Adrenal gland (tissue), 9 donors: ENCODE measurements at regions not wholly inside any gene's neighbourhood (a gene's known extent, or its start where the extent isn't known, plus 50 kb on each side); places are given as distances from the start of the nearest gene placed in this dataset.

Source experiments
- DNase-seq, 7 donors: peaks; one replicate each; pipeline ENCODE4 v3.0.0-alpha.2; 2019 to 2020
- H3K27ac ChIP-seq, 5 donors: fragments of 200-600 bp; sonication (generic) in 4 of 5; 1 replicate in 3 of 5; 2 replicates in 2 of 5; pipeline versions ENCODE4 v1.5.1 to v1.8.0; 2016 to 2020; ENCODE audit warnings: mild to moderate bottlenecking in 1 of 5
- H3K27me3 ChIP-seq: fragments of 200-600 bp; 2 replicates; pipeline ENCODE4 v1.8.0; 2021
- H3K36me3 ChIP-seq, 2 donors: fragments of 200-600 bp; replicated peaks in 1 of 2; 1 replicate in 1 of 2; 2 replicates in 1 of 2; pipeline versions ENCODE4 v1.5.1 to v1.8.0; 2018 to 2022
- H3K4me1 ChIP-seq, 2 donors: fragments of 200-600 bp; replicated peaks in 1 of 2; 1 replicate in 1 of 2; 2 replicates in 1 of 2; pipeline versions ENCODE4 v1.5.1 to v1.8.0; 2018 to 2021
- H3K4me3 ChIP-seq, 4 donors: fragments of 200-600 bp; sonication (generic) in 3 of 4; one replicate each; pipeline ENCODE4 v1.5.1; 2016 to 2018
- H3K9me3 ChIP-seq, 3 donors: fragments of 200-600 bp; sonication (generic) in 1 of 3; replicated peaks in 1 of 3; 1 replicate in 2 of 3; 2 replicates in 1 of 3; pipeline versions ENCODE4 v1.5.1 to v1.8.0; 2016 to 2021
- POLR2A ChIP-seq, 2 donors: fragments of 450-650 bp; IDR thresholded peaks; one replicate each; pipeline ENCODE4 v1.6.1; 2017; ENCODE audit warnings: antibody characterized with exemption in 2 of 2, mild to moderate bottlenecking in 2 of 2, moderate library complexity in 1 of 2
- WGBS, 4 donors: extraction: QIAGEN DNeasy Blood & Tissue Kit in 2 of 4; methylation state at CpG; one replicate each; pipeline versions ENCODE4 v1.1.5 to v1.1.7; 2013 to 2017; 5-methylcytosine and 5-hydroxymethylcytosine counted together
- intact Hi-C, 2 donors: fragments of 100-400 bp; cut with DNase I; formaldehyde crosslinking; loops; one replicate each; pipeline versions ENCODE4 v1.14.1 to v1.15.0; 2022 to 2023
- TF ChIP-seq, protein P1 (sequence below), 6 experiments: fragments of 450-650 bp in 4 of 6; fragments of 200-600 bp in 2 of 6; sonication (generic) in 1 of 6; IDR thresholded peaks; 1 replicate in 5 of 6; 2 replicates in 1 of 6; pipeline versions ENCODE4 v1.5.1 to v1.8.0; 2016 to 2021; ENCODE audit warnings: antibody characterized with exemption in 6 of 6, mild to moderate bottlenecking in 2 of 6, moderate library complexity in 1 of 6
- donor health status: healthy with polysubstance abuse.
- donor health status: Bipolar disorder and iron deficiency.
- donor health status: DM: yes; HTN: yes; CAD: no.
- donor health status: DM: no; HTN: no; CAD: no.
- donor health status: DM: no; HTN: no; CAD: no.

- no peak overlapping the region for H3K27ac ChIP-seq
- WGBS, 4 donors: 84 to 90% (median 86%) methylated on average over 10 of the region's 10 CpGs
- DNase-seq: no peak
- no peaks in the 10 kb centered on the region for H3K27me3 ChIP-seq
- no peaks in the 10 kb centered on the region for H3K36me3 ChIP-seq
- peaks cover 0 to 9% (median 0%) of the 10 kb centered on the region in 3 donors for H3K9me3 ChIP-seq
- no peaks in the 10 kb centered on the region for H3K4me1 ChIP-seq
- TF ChIP-seq, protein P1, sequence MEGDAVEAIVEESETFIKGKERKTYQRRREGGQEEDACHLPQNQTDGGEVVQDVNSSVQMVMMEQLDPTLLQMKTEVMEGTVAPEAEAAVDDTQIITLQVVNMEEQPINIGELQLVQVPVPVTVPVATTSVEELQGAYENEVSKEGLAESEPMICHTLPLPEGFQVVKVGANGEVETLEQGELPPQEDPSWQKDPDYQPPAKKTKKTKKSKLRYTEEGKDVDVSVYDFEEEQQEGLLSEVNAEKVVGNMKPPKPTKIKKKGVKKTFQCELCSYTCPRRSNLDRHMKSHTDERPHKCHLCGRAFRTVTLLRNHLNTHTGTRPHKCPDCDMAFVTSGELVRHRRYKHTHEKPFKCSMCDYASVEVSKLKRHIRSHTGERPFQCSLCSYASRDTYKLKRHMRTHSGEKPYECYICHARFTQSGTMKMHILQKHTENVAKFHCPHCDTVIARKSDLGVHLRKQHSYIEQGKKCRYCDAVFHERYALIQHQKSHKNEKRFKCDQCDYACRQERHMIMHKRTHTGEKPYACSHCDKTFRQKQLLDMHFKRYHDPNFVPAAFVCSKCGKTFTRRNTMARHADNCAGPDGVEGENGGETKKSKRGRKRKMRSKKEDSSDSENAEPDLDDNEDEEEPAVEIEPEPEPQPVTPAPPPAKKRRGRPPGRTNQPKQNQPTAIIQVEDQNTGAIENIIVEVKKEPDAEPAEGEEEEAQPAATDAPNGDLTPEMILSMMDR (IDR thresholded peaks at IDR 0.05): no peak
- no peak for TF ChIP-seq POLR2A (IDR thresholded peaks at IDR 0.05)
- no peak overlapping the region for H3K4me3 ChIP-seq
- intact Hi-C loops: no loop called here
These were observed 103.2 kb upstream of the IQSEC1 start for GRCh38 chr3:13176445-13176844.

DNA sequence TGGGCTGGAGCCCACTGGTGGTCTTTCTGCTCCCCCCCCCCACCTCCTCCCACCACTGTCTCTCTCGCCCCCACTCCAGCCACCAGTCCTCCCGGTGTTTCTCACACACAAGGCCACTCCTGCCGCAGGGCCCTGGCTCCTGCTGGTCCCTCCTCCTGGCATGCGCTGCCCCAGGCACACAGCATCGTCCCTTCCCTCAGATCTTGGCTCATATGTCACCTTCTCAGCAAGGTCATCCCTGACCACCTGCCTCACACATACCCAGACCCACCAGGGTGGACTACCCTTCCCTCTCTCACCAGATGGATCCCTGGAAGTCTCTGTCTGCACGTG is 101.5 kb upstream of the IQSEC1 start:
- whole genome bisulfite sequencing, 4 donors: 81 to 89% (median 84%) methylated on average over 6 of the region's 6 CpGs
- no peak for TF ChIP-seq POLR2A (IDR thresholded peaks at IDR 0.05)
- TF ChIP-seq, protein P1 (IDR thresholded peaks at IDR 0.05): no peak
- Histone ChIP-seq H3K36me3 (no peaks in the 10 kb centered on the region), H3K4me1 (no peaks in the 10 kb centered on the region), H3K27ac (no peak overlapping the region), H3K4me3 (no peak overlapping the region), H3K9me3 (peaks cover 0 to 9% (median 0%) of the 10 kb centered on the region in 3 donors), H3K27me3 (no peaks in the 10 kb centered on the region)
- intact Hi-C loops: no loop called here
- no peak for DNase-seq

GRCh38 chr3:13174011-13174802 is 101.0 kb upstream of the IQSEC1 start:
- Histone ChIP-seq H3K27me3 (no peaks in the 10 kb centered on the region), H3K4me3 (no peak overlapping the region), H3K9me3 (peaks cover 0 to 3% (median 0%) of the 10 kb centered on the region in 3 donors), H3K27ac (no peak overlapping the region), H3K36me3 (no peaks in the 10 kb centered on the region), H3K4me1 (no peaks in the 10 kb centered on the region)
- no peak for DNase-seq
- intact Hi-C loops: no loop called here
- WGBS, 4 donors: 83 to 95% (median 87%) methylated on average over 6 to 17 of the region's 17 CpGs
- TF ChIP-seq, protein P1 (IDR thresholded peaks at IDR 0.05): no peak
- no peak for TF ChIP-seq POLR2A (IDR thresholded peaks at IDR 0.05)

DNA sequence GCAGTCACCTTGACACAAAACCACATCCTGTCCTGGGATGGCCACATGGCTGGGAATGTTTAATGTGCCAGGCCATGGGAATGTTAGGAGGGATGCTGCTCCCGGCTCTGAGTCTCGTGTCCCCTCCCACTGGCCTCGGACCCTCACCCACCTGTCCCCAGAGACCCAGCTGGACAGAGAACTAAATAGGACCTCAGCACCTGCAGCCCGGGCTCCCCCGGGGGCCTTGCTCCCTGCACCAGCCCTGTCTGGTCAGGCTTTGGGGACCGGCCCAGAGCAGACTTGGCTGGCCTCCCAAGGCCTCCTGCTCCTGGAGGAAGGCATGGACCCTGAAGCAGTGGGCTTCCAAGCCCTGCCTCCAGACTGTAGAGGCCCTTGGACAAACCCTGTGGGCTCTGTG is 100.0 kb upstream of the IQSEC1 start:
- Histone ChIP-seq H3K4me1 (no peaks in the 10 kb centered on the region), H3K9me3 (no peaks in the 10 kb centered on the region), H3K4me3 (no peak overlapping the region), H3K36me3 (no peaks in the 10 kb centered on the region), H3K27me3 (no peaks in the 10 kb centered on the region), H3K27ac (no peak overlapping the region)
- intact Hi-C loops: no loop called here
- 54 to 74% (median 63%) methylated on average over 3 to 6 of the region's 6 CpGs for WGBS, 4 donors
- DNase-seq: peak in 2 of 7 donors; percentile 15 to 23
- no peak for TF ChIP-seq POLR2A (IDR thresholded peaks at IDR 0.05)
- TF ChIP-seq, protein P1 (IDR thresholded peaks at IDR 0.05): no peak
